ENCODE measurements at regions not wholly inside any gene's neighbourhood (a gene's known extent, or its start where the extent isn't known, plus 50 kb on each side); places are given as distances from the start of the nearest gene placed in this dataset.

GRCh38 chr4:111398906-111399330 is 746.3 kb upstream of the FAM241A start (continued):
- TF ChIP-seq, protein P1, sequence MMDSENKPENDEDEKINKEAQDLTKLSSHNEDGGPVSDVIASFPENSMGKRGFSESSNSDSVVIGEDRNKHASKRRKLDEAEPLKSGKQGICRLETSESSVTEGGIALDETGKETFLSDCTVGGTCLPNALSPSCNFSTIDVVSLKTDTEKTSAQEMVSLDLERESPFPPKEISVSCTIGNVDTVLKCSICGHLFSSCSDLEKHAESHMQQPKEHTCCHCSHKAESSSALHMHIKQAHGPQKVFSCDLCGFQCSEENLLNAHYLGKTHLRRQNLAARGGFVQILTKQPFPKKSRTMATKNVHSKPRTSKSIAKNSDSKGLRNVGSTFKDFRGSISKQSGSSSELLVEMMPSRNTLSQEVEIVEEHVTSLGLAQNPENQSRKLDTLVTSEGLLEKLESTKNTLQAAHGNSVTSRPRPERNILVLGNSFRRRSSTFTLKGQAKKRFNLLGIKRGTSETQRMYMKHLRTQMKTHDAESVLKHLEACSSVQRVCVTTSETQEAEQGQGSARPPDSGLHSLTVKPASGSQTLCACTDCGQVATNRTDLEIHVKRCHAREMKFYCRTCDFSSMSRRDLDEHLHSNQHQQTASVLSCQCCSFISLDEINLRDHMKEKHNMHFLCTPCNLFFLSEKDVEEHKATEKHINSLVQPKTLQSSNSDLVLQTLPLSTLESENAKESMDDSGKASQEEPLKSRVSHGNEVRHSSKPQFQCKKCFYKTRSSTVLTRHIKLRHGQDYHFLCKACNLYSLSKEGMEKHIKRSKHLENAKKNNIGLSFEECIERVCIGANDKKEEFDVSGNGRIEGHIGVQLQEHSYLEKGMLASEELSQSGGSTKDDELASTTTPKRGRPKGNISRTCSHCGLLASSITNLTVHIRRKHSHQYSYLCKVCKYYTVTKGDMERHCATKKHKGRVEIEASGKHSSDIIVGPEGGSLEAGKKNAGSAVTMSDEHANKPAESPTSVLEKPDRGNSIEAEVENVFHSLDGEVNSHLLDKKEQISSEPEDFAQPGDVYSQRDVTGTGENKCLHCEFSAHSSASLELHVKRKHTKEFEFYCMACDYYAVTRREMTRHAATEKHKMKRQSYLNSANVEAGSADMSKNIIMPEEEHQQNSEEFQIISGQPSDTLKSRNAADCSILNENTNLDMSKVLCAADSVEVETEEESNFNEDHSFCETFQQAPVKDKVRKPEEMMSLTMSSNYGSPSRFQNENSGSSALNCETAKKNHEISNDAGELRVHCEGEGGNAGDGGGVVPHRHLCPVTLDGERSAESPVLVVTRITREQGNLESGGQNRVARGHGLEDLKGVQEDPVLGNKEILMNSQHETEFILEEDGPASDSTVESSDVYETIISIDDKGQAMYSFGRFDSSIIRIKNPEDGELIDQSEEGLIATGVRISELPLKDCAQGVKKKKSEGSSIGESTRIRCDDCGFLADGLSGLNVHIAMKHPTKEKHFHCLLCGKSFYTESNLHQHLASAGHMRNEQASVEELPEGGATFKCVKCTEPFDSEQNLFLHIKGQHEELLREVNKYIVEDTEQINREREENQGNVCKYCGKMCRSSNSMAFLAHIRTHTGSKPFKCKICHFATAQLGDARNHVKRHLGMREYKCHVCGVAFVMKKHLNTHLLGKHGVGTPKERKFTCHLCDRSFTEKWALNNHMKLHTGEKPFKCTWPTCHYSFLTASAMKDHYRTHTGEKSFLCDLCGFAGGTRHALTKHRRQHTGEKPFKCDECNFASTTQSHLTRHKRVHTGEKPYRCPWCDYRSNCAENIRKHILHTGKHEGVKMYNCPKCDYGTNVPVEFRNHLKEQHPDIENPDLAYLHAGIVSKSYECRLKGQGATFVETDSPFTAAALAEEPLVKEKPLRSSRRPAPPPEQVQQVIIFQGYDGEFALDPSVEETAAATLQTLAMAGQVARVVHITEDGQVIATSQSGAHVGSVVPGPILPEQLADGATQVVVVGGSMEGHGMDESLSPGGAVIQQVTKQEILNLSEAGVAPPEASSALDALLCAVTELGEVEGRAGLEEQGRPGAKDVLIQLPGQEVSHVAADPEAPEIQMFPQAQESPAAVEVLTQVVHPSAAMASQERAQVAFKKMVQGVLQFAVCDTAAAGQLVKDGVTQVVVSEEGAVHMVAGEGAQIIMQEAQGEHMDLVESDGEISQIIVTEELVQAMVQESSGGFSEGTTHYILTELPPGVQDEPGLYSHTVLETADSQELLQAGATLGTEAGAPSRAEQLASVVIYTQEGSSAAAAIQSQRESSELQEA (IDR thresholded peaks at IDR 0.05; ENCODE audit: low read depth): no peak
- TF ChIP-seq SRSF1 (IDR thresholded peaks at IDR 0.05; ENCODE audit: low read depth, low read length): no peak
- TF ChIP-seq ELF1 (tag; IDR thresholded peaks at IDR 0.05): no peak
- no peak for TF ChIP-seq ILK (tag; IDR thresholded peaks at IDR 0.05; ENCODE audit: borderline replicate concordance, low read depth)
